GM12892 (cell line): ENCODE measurements at regions not wholly inside any gene's neighbourhood (a gene's known extent, or its start where the extent isn't known, plus 50 kb on each side); places are given as distances from the start of the nearest gene placed in this dataset.

Source experiments
- POLR2A ChIP-seq: IDR thresholded peaks from 2 replicates; pipeline ENCODE4 v1.6.1; 2011; ENCODE audit warnings: low read depth, low read length, control low read depth
- TAF1 ChIP-seq: IDR thresholded peaks from 2 replicates; pipeline ENCODE4 v1.6.1; 2011; ENCODE audit warnings: low read depth, mild to moderate bottlenecking, control low read depth, low read length, borderline replicate concordance

DNA sequence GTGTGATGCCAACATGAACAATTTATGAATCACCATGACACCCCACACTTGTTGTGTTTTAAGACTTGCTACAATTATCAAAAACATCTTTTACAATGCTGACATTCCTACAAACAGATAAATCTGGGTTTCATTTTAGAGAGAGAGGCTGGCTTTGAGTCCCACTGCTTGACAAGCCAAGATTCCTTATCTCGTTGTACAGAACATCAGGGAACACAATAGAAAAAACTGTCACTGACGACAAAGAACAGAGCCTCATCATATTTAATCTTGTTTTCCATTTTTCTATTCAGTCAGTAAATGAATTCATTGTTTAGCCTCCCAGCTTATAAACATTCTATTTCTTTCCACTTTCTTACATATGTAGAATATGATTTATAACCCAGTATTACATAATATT, 461.6 kb upstream of the VSTM2A start:
- no peak for TF ChIP-seq POLR2A
- no peak for TF ChIP-seq TAF1
